GM21390 (cell line): ENCODE measurements at regions not wholly inside any gene's neighbourhood (a gene's known extent, or its start where the extent isn't known, plus 50 kb on each side); places are given as distances from the start of the nearest gene placed in this dataset.

Experiments
- ATAC-seq: cut with Tn5 transposase; IDR thresholded peaks from one replicate; pipeline ENCODE4 v1.9.1; 2021; ENCODE audit not compliant: unreplicated experiment

DNA sequence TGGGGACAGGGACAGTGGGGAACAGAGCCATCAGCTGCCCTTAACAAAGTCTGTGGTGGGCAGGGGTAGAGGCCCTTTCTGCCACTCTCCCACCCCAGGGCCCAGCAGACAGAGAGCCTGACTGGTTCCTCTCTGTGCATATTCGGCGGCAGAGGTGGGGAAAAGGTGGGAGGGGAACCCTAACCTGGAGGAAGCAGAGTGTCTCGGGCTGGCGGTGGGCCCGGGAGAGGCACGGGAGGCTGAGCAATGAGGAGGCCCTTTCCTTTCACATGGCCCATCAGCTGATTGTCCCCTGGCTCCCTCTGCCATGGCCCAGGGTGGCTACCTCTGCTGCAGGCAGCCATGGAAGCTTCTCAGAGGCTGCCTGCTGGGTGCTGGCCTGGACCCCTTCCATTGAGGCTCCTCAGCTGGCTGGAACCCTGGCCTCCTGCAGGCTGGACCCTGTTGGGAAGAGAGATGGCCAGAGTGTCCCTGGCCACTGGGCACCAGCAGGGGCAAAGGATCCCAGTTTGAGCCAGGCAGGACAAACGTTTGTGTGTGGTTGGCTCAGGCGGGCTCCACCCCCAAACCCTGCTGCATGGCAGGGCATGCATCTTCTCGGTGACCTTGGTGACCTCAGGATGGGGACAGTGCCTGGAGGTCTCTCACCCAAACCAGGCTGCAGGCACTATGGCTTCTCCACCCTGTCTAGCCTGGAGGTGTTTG lies 202.8 kb upstream of the ZNF536 start:
- ATAC-seq: no peak

DNA sequence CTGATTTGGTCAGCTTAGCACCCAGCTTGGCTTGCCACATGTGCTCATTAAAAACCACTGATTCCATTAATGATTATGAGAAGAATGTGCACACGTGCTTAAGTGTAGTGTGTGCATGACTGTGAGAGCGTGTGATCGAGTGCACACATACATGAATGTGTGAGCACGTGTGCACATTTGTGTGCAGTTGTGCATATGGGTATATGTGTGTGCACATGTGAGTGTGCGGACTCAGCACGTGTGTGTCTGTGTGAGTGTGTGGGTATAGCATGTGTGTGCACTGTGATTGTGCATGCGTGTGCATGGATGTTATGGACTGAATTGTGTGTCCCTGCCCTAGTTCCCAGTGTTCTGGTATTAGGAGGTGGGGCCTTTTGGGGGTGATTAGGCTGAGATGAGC lies 202.1 kb upstream of the ZNF536 start:
- no peak for ATAC-seq

DNA sequence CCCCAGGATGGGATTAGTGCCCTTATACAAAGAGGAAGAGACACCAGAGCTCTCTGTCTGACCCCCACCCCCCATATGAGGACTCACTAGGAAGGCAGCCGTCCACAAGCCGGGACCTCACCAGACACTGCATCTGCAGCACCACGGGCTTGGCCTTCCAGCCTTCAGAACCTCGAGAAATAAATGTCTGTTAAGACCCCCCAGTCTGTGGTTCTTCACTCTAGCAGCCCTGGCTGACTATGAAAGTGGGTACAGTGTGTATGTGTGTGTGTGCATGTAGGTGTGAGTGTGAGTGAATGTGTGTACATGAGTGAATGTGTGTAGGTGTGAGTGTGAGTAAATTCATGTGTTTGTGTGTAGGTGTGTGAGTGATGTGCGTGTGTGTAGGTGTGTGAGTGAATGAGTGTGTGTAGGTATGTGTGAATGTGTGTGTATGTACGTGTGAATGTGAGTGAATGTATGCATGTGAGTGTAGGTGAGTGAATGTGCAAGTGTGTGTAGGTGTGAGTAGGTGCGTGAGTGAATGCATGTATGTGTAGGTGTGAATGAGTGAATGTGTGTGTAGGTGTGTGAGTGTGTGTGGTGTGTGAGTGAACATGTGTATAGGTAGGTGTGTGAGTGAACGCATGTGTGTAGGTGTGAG lies 201.6 kb upstream of the ZNF536 start:
- no peak for ATAC-seq

DNA sequence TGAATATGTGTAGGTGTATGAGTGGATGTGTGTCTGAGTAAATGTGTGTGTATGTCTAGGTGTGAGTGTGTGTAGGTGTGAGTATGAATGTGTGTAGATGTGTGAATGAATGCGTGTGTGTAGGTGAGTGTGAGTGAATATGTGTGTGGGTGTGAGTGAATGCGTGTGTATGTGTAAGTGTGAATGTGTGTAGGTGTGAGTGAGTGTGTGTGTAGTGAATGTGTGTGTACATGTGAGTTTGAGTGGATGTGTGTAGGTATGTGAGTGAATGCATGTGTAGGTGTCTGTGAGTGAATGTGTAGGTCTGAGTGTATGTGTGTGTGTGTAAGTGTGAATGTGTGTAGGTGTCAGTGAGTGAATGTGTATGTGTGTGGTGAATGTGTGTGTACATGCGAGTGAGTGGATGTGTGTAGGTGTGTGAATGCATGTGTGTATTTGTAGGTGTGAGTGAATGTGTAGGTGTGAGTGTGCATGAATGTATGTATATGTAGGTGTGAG lies 201.0 kb upstream of the ZNF536 start:
- ATAC-seq: no peak

DNA sequence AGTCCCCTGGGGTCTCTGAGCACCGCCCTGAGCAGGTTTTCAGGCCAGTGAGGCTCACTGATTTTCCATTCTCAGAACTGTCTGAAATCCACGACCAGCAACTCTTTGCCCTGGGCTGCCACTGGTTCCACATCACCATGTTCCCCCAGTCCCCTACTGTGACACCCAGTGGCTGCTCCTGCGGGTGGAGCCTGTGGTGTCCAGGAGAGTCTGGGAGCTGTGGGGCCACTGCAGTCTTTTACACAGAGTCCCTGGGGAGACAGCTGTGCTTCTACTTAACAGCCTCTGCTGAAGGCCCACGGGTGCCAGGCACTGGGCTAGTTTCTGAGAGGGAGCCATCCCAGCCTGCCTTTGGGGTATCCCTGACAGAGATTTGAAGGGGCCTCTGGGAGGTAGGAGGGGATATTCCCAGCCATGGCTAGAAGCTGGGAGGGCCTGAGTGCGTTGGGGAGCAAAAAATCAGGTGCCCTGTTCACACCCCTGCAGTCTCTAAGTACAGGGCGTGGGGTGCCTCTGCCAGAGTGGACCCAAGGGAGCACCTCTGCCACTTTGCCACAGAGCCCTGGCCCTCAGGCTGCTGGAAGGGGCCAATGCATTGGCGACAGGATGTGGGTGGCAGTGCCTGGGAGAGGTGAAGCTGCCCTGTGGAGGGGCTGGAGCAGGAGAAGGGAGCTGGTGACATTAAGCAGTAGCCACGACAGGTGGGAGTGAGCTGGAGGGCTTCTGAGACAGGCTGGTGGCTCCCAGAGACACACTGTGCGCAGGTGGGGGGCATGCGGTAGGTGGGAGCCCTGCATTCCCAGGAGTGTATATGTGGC lies 200.2 kb upstream of the ZNF536 start:
- ATAC-seq: no peak

DNA sequence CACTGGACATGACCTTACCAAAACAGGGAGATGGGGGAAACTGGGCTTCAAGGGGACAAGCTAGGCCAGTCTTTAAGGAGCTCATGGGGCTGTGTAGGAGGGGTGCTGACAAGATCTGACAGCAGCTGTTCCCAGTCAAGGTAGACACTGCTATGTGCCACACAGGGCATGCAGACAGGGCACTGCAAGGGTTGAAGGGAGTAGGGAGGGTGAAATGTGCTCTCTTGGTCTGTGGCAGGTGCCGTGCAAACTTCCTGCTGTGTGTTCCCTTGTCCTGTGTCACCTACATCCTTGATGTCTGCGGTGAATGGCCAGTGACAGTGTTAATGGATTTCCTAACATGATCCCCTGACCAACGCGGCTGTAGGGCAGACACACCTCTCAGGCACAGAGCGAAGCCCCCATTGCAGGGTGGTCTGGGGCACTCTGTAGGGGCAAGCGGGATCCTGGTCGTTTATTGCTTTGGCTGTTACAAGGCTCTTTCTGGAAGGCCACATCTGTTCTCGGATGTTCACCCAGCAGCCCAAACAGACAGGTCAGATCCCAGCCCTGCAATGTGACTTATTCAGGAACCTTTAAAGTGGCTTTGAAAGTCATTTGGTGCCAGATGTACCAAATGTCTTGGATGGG lies 199.5 kb upstream of the ZNF536 start:
- ATAC-seq: no peak

DNA sequence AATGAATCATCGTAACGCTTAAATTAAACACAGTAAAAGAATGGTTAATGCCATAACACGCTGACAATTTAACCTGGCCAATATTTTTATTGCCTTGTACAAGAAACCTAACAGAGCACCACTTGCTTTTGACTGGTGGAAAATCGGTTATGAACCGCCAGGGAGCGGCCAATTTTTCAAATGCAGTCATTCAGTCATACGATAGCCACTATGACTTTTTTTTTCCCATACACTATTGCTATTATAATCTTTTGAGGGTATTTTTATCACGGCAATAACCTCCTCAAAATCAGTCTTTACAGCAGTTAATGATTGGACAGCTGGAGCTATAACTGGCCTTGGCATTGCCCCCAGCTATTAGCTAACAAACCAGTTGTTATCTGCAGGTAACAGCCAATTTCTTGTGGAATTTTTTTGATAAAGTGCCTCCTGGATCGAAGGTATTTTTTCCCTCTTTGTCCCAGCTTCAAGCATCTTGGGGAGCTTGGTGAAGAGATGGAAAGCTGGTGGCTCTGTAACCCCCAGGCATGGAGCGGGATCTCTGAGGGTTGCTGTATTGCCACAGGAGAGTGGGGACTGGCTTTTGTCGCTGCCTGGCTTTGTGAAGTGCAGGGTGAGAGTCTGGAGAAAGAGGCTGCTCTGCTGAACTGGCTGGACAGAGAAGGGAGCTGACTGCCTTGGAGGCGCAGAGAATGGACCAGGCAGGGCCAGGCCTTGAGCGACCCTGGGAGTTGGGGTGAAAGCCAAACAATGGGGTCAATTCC lies 198.4 kb upstream of the ZNF536 start:
- no peak for ATAC-seq

DNA sequence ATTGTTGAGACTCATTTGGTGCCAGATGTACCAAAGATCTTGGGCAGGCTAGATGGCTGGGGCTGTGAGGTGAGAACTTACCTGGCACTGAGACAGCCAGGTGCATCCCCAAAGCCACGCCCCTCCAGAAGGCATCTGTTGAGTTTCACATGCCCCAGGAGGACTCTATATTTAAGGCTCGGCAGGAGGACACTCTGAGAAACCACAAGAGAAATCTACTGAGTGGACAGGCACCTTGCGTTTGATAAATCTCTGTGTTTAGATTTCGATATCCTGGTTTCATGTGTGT lies 197.9 kb upstream of the ZNF536 start:
- ATAC-seq: no peak

DNA sequence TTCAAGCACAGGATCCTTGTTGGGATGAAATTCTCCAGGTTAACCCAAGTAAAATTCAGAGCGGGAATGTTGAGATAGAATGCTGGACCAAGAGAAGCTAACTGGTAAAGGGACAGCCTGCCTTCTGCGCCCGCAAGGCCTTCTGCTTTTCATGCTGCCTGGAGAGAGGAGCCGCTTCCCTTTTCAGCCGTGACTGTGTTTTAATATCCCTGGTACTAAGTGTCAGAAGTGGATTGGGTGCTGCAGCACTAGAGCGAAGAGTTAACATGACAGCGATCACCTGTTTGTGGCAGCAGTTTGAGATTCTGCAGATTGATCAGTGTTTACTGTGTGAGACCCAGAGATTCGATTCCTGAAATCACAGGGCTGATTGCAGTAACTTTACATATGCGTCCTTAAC lies 197.4 kb upstream of the ZNF536 start:
- no peak for ATAC-seq

DNA sequence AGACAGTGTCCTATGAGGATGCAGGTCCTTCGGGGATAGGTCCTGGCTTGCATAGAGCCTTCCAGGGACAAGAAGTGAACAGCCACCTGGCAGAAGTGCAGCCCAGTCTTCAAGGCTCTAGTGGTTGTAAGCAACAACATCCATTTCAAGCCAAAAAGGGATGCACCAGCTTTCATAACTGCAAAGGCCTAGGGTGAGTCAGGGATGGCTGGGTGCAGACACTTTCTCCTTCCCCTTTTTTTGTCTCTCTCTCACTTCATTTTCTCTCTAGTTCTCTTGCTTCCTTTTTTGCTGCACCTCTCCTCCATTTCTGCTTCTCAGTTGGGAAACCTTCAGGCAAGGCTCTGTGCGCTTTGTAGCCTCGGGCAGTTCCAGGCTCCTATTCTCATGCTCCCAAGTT lies 196.2 kb upstream of the ZNF536 start:
- no peak for ATAC-seq

DNA sequence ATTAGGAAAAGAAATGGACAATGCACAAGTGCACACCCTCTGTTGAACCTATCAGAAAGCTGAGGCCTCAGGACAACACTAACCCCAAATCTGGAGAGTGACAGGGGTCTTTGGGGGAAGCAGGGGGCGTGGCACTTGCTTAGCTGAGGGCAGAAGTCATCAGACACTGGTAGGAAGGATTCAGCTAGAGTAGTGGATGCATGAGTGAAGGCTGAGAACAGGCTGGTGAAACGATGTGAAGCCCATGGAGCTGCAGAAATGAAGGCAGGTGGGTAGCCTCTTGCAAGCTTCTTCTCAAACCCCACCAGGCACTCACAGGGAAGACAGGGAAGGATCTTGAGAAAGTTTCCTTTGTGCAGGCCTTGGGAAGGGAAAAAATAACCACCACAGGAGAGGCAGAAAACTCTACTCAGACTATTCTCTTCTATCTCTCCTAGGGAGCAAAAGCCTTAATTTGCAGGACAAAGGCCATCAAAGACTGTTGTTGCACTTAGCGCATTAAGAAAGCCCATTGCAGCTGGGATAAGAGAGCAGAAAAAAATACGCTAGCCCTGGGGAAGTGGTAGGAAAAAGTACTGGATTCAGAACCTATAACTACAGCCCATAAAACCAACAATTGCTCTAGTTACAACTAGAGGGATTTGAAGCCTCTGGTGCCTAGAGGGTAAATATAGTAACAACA lies 193.3 kb upstream of the ZNF536 start:
- no peak for ATAC-seq

DNA sequence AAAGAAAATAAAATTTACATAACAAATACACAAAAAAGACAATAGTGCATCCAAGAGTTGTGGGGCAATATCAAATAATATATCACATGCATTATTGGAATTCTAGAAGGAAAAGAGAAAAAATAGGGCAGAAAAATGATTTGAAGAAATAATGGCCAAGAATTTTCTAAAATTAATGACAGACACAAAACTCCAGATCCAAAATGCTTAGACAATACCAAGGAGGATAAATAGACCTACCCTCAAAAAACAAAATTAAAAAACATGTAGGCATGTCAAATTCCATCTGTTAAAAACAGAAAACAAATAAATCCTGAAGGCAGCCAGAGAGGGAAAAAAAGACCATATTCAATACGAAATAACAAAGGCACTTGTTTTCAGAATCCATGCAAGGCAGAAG lies 191.5 kb upstream of the ZNF536 start:
- ATAC-seq: no peak

DNA sequence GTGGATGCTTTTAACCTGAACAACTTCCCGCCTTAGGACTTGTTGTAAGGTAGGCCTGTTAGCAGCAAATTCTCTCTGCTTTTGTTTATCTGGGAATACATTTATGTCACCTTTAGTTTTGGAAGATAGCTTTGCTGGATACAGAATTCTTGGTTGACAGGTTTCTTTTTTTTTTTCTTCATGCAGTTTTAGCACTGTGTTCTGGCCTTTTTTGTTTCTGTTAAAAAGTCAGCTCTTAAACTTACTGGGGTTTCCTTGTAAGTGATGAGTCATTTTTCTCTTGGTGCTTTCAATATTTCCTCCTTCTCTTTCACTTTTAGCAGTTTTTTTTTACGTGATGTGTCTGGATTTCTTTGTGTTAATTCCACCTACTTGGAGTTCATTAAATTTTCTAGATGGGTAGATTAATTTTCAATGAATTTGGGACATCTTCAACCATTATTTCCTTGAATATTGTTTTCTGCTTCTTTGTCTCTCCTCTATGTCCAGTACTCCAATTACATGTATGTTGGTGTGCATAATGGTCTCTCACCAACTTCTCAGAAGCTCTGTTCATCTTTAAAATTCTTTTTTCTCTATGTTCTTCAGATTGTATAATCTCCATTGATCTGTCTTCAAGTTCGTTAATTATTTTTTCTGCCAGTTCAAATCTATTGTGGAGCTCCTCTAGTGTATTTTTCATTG lies 188.2 kb upstream of the ZNF536 start:
- no peak for ATAC-seq

DNA sequence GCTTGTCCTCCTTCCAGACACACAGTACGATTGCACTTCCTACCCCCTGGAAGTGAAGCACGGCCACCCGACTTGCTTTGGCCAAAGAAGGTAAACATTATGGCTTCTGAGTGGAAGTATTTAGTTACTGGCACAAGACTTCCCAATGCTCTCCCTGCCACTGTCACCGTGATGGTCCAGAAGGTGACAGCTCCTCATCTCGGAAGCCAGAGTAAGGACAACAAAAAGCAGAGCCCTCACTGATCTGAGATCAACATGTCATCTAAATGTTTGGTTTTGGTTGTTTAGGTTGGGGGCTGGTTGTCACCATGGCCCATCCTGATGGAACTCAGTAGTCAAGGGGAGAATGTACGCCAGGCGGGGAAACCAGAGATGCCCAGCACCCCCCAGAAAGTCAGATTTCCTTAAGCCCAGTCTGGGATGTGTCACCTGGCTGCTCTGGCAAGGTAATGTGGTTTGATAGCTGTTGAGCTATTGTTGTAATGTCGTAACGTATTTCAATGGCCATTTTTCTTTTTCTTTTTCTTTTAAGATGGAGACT lies 170.1 kb upstream of the ZNF536 start:
- no peak for ATAC-seq

DNA sequence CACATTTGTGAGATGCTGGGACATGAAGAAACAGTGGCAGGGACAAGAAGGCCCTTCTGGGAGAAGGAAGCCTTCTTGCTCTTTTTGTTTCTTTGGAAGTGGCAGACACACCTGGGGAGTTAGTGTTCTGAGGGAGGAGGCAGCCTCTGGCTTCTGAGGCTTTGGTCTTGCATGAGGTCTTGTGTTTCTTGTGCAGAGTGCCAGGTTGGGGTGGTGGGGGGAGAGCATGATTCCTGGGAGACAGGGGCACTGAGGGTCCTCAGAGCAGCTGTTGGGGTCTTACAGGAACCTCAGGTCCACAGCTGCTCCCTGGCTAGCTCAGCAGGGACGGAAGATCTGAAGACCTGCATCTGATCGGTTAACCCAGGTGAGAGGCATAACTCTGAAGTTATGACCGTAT lies 167.5 kb upstream of the ZNF536 start:
- ATAC-seq: no peak

DNA sequence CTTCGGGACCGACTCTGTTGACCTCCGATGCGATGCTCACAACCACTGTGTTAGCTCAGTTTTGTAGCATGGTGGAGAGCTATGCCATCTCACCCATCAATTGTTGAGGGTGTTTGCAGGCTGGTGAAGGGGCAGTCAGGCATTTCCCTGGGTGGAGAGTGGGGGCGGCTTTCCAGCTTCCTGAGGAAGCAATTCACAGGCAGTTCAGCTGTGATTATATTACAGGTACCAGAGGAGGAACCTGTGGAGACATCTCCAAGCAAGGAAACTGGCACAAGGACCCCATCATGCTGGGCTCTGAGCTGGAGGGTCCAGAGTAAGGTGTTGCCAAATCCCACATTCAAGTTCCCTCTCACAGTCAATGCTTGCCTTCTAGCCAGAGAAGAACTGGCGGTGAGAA lies 166.0 kb upstream of the ZNF536 start:
- no peak for ATAC-seq

DNA sequence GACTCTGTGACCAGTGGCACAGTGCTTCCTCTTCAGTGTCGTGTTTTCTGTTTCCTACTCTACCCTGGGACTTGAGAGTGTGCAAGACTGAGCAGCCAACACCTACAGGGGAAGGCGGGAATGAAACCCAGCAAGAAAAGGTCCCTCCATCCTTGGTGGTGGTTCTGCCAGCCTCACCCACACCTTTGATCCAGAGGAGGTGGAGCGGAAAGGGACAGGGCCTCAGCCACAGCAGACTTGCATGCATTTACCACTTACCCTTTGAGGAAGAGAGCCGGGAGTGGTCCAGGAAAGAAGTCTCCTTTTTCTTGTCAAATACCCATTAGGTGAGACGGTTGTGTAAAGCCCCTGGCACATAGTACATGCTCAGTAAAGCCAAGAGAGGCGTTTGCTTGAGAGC lies 164.8 kb upstream of the ZNF536 start:
- ATAC-seq: no peak

DNA sequence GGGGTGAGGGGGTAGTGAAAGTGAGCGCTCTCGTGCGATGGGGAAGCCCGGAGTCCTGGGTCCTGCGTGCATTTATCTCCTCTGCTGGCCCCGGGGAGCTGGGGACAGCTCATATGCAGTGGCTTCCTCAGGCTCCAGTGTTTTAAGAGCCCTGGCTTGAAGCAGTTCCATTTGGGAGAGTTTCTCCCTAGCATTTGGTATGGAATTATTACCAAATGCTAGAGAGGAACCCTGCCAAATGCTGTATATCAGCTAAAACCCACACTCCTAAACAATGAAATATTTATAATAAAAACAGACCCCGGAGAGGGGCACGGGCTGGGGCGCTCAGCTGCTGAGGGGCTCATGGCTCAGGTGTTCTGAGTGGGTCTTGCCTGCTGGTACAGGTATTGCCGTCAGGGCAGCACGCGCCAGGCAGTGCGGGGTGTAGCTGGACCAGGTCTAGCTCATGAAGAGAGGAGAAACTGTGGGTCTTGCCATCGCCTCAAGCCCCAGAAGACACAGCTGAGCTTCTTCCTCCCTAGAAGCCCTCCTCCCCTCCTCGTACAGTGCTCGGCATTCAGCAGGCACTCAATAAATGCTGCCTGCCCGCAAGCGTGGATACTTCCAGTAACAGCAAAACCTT lies 163.6 kb upstream of the ZNF536 start:
- no peak for ATAC-seq
